ENCODE measurements at regions not wholly inside any gene's neighbourhood (a gene's known extent, or its start where the extent isn't known, plus 50 kb on each side); places are given as distances from the start of the nearest gene placed in this dataset.
"Not testable (repeated sequence)": the region's sequence is repeated elsewhere in the genome, so short reads cannot be mapped to it uniquely, and the experiment has no call there.

DNA sequence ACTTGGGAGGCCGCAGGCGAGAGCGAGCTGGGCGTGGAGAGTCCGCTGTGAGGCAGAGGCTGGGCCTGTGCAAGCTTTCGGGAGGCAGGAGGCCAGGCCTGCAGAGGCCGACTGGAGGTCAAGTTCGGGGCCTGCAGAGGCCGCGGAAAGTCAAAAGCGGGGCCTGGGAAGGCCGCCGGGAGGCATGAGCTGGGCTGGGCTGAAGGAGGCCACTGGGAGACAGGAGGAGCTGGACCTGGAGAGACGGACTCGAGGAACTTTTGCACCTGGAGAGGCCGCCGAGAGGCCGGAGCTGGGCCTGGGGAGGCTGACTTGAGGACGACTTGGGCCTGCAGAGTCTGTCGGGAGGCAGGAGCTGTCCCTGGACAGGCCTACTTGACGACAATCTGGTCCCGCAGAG is 314.0 kb downstream of the ZNF479 start:
- TF ChIP-seq POLR2A (IDR thresholded peaks at IDR 0.05) = not testable (repeated sequence)
- TF ChIP-seq, protein P1, sequence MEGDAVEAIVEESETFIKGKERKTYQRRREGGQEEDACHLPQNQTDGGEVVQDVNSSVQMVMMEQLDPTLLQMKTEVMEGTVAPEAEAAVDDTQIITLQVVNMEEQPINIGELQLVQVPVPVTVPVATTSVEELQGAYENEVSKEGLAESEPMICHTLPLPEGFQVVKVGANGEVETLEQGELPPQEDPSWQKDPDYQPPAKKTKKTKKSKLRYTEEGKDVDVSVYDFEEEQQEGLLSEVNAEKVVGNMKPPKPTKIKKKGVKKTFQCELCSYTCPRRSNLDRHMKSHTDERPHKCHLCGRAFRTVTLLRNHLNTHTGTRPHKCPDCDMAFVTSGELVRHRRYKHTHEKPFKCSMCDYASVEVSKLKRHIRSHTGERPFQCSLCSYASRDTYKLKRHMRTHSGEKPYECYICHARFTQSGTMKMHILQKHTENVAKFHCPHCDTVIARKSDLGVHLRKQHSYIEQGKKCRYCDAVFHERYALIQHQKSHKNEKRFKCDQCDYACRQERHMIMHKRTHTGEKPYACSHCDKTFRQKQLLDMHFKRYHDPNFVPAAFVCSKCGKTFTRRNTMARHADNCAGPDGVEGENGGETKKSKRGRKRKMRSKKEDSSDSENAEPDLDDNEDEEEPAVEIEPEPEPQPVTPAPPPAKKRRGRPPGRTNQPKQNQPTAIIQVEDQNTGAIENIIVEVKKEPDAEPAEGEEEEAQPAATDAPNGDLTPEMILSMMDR (IDR thresholded peaks at IDR 0.05) = not testable (repeated sequence)
